Uterus (tissue), 2 donors: ENCODE measurements at regions not wholly inside any gene's neighbourhood (a gene's known extent, or its start where the extent isn't known, plus 50 kb on each side); places are given as distances from the start of the nearest gene placed in this dataset.

Source experiments
- POLR2A ChIP-seq, 2 donors: fragments of 450-650 bp; IDR thresholded peaks; one replicate each; pipeline ENCODE4 v1.6.1; 2016; ENCODE audit warnings: antibody characterized with exemption in 2 of 2, mild to moderate bottlenecking in 1 of 2, moderate library complexity in 1 of 2
- TF ChIP-seq, protein P1 (sequence below), 4 experiments: fragments of 200-600 bp in 2 of 4; fragments of 450-650 bp in 2 of 4; sonication (generic) in 2 of 4; IDR thresholded peaks; one replicate each; pipeline ENCODE4 v1.5.1; 2016 to 2019; ENCODE audit warnings: antibody characterized with exemption in 4 of 4, mild to moderate bottlenecking in 2 of 4, moderate library complexity in 1 of 4

DNA sequence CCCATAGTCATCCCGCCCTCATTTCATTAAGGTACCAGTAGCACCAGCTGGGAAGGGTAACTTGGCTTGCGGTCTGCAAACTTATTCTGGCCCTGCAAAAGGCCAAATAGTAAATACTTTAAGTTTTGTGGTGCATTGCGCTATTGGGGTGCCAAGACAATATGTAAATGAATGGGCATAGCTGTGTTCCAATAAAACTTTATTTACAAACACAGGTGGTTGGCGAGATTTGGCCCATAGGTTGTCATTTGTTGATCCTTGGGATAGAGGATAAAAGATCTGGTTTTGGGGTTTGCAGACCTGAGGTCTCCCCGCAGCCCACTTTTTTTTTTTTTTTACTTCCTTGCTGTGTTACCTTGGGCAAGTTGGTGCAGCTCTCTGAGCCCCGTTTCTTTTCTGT is 127.4 kb downstream of the MIAT start:
- no peak for TF ChIP-seq POLR2A (IDR thresholded peaks at IDR 0.05)
- TF ChIP-seq, protein P1, sequence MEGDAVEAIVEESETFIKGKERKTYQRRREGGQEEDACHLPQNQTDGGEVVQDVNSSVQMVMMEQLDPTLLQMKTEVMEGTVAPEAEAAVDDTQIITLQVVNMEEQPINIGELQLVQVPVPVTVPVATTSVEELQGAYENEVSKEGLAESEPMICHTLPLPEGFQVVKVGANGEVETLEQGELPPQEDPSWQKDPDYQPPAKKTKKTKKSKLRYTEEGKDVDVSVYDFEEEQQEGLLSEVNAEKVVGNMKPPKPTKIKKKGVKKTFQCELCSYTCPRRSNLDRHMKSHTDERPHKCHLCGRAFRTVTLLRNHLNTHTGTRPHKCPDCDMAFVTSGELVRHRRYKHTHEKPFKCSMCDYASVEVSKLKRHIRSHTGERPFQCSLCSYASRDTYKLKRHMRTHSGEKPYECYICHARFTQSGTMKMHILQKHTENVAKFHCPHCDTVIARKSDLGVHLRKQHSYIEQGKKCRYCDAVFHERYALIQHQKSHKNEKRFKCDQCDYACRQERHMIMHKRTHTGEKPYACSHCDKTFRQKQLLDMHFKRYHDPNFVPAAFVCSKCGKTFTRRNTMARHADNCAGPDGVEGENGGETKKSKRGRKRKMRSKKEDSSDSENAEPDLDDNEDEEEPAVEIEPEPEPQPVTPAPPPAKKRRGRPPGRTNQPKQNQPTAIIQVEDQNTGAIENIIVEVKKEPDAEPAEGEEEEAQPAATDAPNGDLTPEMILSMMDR (IDR thresholded peaks at IDR 0.05): no peak
